ENCODE measurements at regions not wholly inside any gene's neighbourhood (a gene's known extent, or its start where the extent isn't known, plus 50 kb on each side); places are given as distances from the start of the nearest gene placed in this dataset.

GRCh38 chr17:65433592-65433991 lies 127.9 kb downstream of the AXIN2 start:
- no peak overlapping the region for H3K4me2 ChIP-seq (ENCODE audit: low read depth, low read length)
- no peak overlapping the region for H3K18ac ChIP-seq (ENCODE audit: low read depth, low read length)
- H4K20me1 ChIP-seq (ENCODE audit: insufficient read depth, low read length) = no peaks in the 10 kb centered on the region
- 100% methylated on average over 1 of the region's 4 CpGs; no CpG with 5 or more reads in 1 of the 2 experiments for WGBS, 2 experiments (ENCODE audit: extremely low coverage in 2 of 2, insufficient read length in 1 of 2)
- H3K27ac ChIP-seq (ENCODE audit: insufficient read depth, low read length) = no peak overlapping the region
- H2BK20ac ChIP-seq (ENCODE audit: low read depth, low read length) = no peak overlapping the region
- no peak overlapping the region for H2AFZ ChIP-seq (replicated peaks; ENCODE audit: low read length, poor library complexity)
- H2BK15ac ChIP-seq (ENCODE audit: low read depth, low read length) = no peak overlapping the region
- no peak overlapping the region for H4K8ac ChIP-seq (ENCODE audit: low read depth in 2 of 2, low read length in 2 of 2)
- H4K5ac ChIP-seq (ENCODE audit: low read depth, low read length) = no peak overlapping the region
- H2AK5ac ChIP-seq (ENCODE audit: low read depth, low read length) = no peak overlapping the region
- H4K91ac ChIP-seq (ENCODE audit: insufficient read depth, low read depth, low read length) = no peak overlapping the region
- ATAC-seq (ENCODE audit: low read depth) = no peak
- peaks cover 6% of the 10 kb centered on the region for H3K27me3 ChIP-seq (ENCODE audit: control insufficient read depth, insufficient read depth, low read length)
- no peak overlapping the region for H3K56ac ChIP-seq (ENCODE audit: extremely low read depth, insufficient read depth, low read length)
- TF ChIP-seq FOS (IDR thresholded peaks at IDR 0.05; ENCODE audit: low read depth, low read length) = no peak
- TF ChIP-seq NFE2L2 (IDR thresholded peaks at IDR 0.05; ENCODE audit: low read depth, low read length) = no peak
- no peak for TF ChIP-seq RCOR1 (IDR thresholded peaks at IDR 0.05; ENCODE audit: insufficient replicate concordance, low read length)
- TF ChIP-seq MAZ (IDR thresholded peaks at IDR 0.05; ENCODE audit: borderline replicate concordance, low read depth, low read length) = no peak
- TF ChIP-seq RAD21 (IDR thresholded peaks at IDR 0.05; ENCODE audit: low read length) = no peak
- BruUV-seq (replicated peaks) = no TSS peak
- intact Hi-C loops (cut with micrococcal nuclease) (no loop called here), dilution Hi-C loops (cut with HindIII; ENCODE audit: low sequenced_read_pairs, unreplicated experiment) (no loop called here), in situ Hi-C loops (cut with MboI; ENCODE audit: low sequenced_read_pairs) (no loop called here)
- DNase-seq = no peak
- no peak overlapping the region for H2AK9ac ChIP-seq (replicated peaks; ENCODE audit: low read depth, low read length, poor library complexity)
- H3K14ac ChIP-seq (replicated peaks; ENCODE audit: low read depth, low read length) = no peak overlapping the region
- POLR2A ChIA-PET (ENCODE audit: unreplicated experiment) = no interaction called here
- no peaks in the 10 kb centered on the region for H3K79me1 ChIP-seq (ENCODE audit: low read depth in 1 of 2, low read length in 2 of 2)
- H2BK5ac ChIP-seq (ENCODE audit: low read depth, low read length, poor library complexity, severe bottlenecking) = no peak overlapping the region
- no peak overlapping the region for H3K4me3 ChIP-seq (ENCODE audit: insufficient read depth, low read depth, low read length)
- H2BK120ac ChIP-seq (ENCODE audit: low read depth, low read length) = no peak overlapping the region
- H3K9me3 ChIP-seq (ENCODE audit: control insufficient read depth, insufficient read depth, low read length) = no peaks in the 10 kb centered on the region
- no peak overlapping the region for H3K4ac ChIP-seq (ENCODE audit: low read depth, low read length)
- H3K4me1 ChIP-seq (ENCODE audit: control insufficient read depth, insufficient read depth, low read length) = no peaks in the 10 kb centered on the region
- CTCF ChIA-PET = interaction anchor here (0.6 kb wide), 1 partner anchor 20 kb away, joined by 5 read pairs; no protein-coding TSS in a partner anchor
- no peak overlapping the region for H3K23ac ChIP-seq (ENCODE audit: low read depth, low read length)
- no peaks in the 10 kb centered on the region for H3K36me3 ChIP-seq (ENCODE audit: control insufficient read depth, insufficient read depth, low read length)
- no peaks in the 10 kb centered on the region for H3K9me1 ChIP-seq (ENCODE audit: insufficient read depth, low read length)
- no peak overlapping the region for H3K9ac ChIP-seq (ENCODE audit: low read depth, low read length)

Measured in IMR-90 (cell line).